KOPT-K1 (cell line): ENCODE measurements at regions not wholly inside any gene's neighbourhood (a gene's known extent, or its start where the extent isn't known, plus 50 kb on each side); places are given as distances from the start of the nearest gene placed in this dataset.

Experiments used
- H3K27ac ChIP-seq: fragments of 200-600 bp; sonication (generic); 2 replicates; pipeline ENCODE4 v1.5.1; 2016; ENCODE audit warnings: antibody characterized with exemption, mild to moderate bottlenecking, low read depth, low read length; ENCODE audit not compliant: poor library complexity, severe bottlenecking
- H3K36me3 ChIP-seq: fragments of 200-600 bp; sonication (generic); 2 replicates; pipeline ENCODE4 v1.5.1; 2017; ENCODE audit warnings: antibody characterized with exemption, mild to moderate bottlenecking, low read length, moderate library complexity; ENCODE audit not compliant: insufficient read depth
- H3K9me3 ChIP-seq: fragments of 200-600 bp; sonication (generic); 2 replicates; pipeline ENCODE4 v1.5.1; 2017; ENCODE audit warnings: antibody characterized with exemption, low read length, mild to moderate bottlenecking; ENCODE audit not compliant: insufficient read depth, poor library complexity, severe bottlenecking

DNA sequence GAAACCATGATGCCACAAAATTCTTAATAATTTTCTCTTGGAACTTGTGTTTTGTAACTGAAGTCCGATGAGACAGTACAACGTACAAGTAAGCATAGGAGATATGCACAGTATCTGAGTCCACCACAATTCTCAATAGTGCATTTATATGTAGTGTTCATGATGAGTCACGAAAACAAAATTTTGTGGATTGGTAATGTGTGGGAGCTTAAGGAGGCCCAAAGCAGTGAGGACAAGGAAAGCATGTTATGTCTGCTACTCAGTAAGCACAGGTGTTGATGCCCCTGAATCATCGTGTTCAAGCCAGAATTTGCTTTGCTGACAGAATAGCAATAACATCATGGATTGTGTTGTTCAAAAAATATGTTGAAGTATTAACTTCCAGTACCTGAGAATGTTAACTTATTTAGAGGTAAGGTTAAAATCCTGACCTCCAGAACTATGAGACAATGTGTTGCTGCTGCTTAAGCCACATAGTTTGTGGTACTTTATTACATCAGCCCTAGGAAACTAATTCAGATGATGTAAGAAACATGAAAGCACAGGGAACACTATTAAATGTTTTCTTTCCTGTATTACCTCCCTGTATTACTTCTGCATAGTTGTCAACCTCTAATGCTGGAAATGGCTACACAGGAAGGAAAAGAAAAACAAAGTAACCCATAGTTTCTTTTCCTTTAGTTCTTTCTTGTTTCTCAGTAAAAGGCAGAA is 201.3 kb downstream of the SLITRK6 start:
- Histone ChIP-seq H3K27ac (no peak overlapping the region), H3K9me3 (no peaks in the 10 kb centered on the region), H3K36me3 (no peaks in the 10 kb centered on the region)

DNA sequence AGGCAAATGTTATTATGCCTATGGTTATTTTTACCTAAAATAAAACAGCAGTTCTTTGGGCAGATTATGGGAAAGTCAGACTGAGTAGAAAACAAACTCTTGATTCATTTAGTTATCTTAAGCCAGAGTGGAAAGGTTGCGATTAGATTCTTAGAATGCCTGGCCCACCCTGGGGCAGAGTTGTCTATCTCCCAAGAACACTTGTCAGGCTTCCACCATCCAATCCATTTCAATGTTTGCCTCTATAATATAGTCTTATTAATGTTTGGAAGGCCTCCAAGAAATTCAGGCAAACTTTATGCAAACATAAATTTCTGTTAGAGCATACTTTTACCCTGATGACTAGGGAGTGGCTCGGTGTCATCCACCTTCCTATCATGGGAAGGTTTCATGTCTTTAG is 207.0 kb downstream of the SLITRK6 start:
- H3K36me3 ChIP-seq = no peaks in the 10 kb centered on the region
- H3K27ac ChIP-seq = no peak overlapping the region
- H3K9me3 ChIP-seq = no peaks in the 10 kb centered on the region

DNA sequence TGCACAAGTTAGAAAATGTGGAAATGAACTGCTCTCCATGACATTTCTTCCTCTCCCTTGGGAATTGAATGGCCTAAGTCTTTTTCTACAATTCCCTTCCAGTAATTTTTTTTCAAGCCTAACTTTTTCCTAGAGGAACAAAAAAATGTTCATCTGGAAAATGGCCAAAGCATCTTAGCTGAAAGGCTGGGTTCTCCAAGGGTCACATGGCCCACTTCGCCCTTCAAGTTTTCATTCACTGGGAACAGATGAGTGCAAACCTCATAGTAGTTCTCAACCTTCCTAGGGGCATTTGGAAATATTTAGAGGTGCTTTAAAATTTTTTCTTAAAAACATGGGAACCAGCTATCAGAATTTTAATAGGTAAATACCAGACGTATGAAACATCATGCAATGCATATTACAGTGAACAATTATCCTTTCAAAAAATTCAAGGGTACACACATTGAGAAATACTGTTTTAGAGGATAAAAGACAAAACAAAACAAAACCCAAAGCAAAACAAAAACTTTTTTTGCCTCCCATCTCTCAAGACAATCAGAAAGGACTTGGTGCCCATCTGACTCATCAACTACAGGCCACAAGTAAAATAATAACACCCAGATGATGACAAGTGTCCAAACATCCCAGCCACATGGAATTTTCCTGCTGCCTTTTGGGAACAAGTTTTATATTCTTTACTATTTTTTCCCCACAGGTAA is 208.8 kb downstream of the SLITRK6 start:
- H3K36me3 ChIP-seq = no peaks in the 10 kb centered on the region
- H3K27ac ChIP-seq = no peak overlapping the region

DNA sequence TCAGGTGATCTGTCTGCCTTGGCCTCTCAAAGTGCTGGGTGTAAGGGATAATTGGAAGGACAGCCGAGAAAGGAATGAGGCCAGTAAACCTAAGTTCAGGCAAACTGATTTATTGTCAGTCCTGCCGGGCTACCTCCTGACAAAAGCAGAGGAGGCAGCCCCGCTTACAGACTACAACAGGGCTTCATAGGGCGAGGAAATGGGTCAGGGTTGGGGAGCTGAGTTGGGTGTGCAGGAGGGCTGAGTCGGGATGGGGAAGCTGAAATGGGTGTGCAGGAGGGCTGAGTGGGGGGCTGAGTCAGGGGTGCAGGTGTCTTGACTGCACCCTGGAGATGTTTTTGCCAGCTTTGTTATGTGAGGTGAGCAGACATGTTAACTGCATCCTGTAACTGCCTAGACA is 210.2 kb downstream of the SLITRK6 start:
- H3K36me3 ChIP-seq = no peaks in the 10 kb centered on the region
- peaks cover 4% of the 10 kb centered on the region for H3K9me3 ChIP-seq
- H3K27ac ChIP-seq = no peak overlapping the region

More for the DNA sequence above, 208.8 kb downstream of the SLITRK6 start:
- peaks cover 4% of the 10 kb centered on the region for H3K9me3 ChIP-seq

DNA sequence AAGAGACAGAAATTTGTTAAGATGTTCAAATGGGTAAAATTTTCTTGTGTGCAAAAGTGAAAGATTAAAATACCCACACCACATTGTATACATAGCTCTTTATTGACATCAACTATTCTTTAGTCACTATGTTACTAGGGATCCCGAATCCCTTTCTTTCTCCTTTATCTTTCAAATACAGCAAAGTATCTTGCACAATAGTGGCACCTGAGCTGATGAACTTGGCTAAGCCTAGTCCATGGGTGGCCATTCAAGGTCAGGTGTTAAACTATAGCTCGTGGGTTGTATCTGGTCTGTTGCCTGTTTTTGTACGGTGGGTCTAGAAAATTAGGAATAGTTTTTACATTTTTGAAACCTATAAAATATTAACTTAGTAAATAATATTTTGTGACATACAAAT is 210.9 kb downstream of the SLITRK6 start:
- no peak overlapping the region for H3K27ac ChIP-seq

DNA sequence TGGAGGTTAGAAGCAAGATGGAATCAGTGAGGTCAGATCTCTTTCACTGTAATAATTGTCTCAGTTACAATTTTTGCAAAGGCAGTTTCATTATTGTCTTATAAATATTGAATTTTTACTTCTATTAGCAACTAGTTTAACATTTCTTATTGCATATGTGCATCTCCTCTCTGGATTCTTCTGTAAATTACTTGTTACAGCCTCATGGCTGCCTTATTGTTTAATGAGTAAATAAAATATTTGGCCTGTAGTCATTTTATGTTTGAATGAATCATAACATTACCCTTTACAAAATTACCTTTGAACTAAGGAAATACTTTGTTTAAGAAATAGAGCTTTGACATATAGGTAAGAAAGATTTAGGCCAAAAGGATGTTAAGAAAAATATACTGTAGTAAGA is 212.4 kb downstream of the SLITRK6 start:
- Histone ChIP-seq H3K36me3 (no peaks in the 10 kb centered on the region), H3K9me3 (peaks cover 4% of the 10 kb centered on the region), H3K27ac (no peak overlapping the region)

More for the DNA sequence above, 210.9 kb downstream of the SLITRK6 start:
- peaks cover 4% of the 10 kb centered on the region for H3K9me3 ChIP-seq
- H3K36me3 ChIP-seq = no peaks in the 10 kb centered on the region

DNA sequence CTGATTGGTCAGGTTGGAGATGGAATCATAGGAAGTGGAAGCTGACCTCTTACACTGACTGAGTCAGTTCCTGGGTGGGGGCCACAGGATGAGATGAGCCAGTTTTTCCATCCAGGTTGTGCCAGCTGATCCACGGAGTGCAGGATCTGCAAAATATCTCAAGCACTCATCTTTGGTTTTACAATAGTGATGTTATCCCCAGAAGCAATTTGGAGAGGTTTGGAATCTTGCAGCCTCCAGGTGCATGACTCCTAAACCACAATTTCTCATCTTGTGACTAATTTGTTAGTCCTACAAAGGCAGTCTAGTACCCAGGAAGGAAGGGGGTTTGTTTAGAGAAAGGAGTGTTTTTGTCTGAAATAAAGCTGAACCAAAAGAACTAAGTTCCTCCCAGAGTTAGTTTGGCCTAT is 212.8 kb downstream of the SLITRK6 start:
- H3K27ac ChIP-seq = no peak overlapping the region

DNA sequence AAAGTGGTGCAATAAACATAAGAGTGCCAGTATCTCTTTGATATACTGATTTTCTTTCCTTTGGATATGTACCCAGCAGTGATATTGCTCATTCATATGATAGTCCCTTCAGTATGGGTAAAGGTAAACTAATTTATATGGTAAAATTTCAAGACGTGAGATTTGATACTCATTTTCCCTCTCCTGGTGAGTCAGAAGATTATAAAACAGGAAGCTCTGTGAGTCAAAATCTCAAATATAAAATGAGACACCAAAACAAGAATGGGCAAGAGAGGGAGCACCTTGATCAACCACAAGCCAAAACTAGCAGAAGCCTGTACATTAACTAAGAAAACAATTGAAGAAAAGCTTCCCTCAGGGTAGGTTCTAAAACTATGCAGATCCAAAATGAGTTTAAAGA is 216.3 kb downstream of the SLITRK6 start:
- Histone ChIP-seq H3K36me3 (no peaks in the 10 kb centered on the region), H3K9me3 (peaks cover 4% of the 10 kb centered on the region), H3K27ac (no peak overlapping the region)

More for the DNA sequence above, 212.8 kb downstream of the SLITRK6 start:
- peaks cover 4% of the 10 kb centered on the region for H3K9me3 ChIP-seq
- H3K36me3 ChIP-seq = no peaks in the 10 kb centered on the region

DNA sequence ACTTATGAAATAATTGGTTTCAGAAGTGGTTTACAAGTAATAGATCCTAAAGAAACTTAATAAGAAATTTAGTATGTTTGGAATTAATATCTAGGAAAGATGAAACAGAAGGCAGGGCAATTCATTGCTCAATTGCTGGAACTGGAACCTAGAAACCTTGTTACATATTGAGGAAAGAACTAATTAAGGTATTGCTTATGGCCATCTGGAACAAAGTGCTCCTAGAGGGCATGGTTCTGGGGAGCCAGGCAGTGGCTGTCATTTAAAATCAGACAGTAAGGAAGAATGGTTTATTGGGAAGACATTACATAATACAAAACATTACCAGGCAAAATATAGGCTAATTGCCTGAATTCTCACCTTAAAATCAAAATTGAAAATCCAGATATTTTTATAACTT is 224.1 kb downstream of the SLITRK6 start:
- no peaks in the 10 kb centered on the region for H3K9me3 ChIP-seq
- no peak overlapping the region for H3K27ac ChIP-seq
- H3K36me3 ChIP-seq = no peaks in the 10 kb centered on the region

DNA sequence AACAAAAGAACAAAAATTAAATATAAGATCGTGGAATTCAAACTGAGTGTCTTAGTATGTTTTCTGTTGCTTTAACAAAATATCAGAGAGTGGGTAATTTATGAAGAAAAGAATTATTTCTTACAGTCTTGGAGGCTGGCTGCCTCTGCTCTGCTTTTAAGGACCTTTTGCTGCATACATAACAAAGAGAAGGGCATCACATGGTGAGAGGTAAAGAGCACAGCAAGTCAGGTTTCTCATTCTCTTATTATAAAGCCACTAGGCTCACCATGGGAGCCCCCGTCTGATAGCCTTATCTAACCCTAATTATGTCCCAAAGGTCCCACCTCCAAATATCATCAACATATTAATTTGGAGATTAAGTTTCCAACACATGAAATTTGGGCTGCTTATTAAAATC is 231.3 kb downstream of the SLITRK6 start:
- Histone ChIP-seq H3K27ac (no peak overlapping the region), H3K9me3 (no peaks in the 10 kb centered on the region), H3K36me3 (no peaks in the 10 kb centered on the region)

DNA sequence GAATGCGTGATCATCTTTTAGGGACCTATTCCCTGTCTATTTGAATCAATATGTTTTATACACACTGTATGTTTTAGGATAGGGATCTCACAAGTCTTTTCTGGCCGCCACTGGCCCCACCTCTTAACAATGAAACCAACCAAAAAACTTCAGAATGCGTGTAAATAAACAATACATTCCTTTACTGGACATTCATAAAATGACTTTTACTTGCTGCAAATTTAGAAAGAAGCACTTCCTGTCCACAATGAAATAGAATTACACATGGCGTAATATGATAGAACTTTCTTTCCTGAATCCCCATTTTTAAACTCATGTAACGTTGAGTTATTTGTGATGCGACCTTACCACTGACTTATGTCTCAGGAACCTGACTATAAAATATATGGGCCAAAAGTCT is 233.6 kb downstream of the SLITRK6 start:
- Histone ChIP-seq H3K36me3 (no peaks in the 10 kb centered on the region), H3K9me3 (no peaks in the 10 kb centered on the region), H3K27ac (no peak overlapping the region)

DNA sequence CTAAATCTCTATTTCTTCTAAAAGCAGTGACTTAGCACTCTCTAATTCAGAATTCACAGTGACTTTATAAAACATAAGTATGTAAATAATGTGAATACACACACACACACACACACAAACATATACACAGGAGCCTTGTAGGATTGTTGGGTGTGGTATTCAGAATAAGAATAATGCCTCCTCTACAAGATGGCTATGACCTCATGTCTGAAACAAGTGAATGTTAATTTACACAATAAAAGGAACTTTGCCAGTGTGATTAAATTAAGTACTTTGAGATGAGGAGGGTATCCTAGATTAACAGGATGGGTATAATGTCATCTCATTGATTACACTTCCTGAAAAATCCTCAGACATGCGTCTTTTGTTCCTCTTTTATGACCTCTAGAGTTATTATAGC is 234.6 kb downstream of the SLITRK6 start:
- no peak overlapping the region for H3K27ac ChIP-seq
- H3K9me3 ChIP-seq = no peaks in the 10 kb centered on the region

DNA sequence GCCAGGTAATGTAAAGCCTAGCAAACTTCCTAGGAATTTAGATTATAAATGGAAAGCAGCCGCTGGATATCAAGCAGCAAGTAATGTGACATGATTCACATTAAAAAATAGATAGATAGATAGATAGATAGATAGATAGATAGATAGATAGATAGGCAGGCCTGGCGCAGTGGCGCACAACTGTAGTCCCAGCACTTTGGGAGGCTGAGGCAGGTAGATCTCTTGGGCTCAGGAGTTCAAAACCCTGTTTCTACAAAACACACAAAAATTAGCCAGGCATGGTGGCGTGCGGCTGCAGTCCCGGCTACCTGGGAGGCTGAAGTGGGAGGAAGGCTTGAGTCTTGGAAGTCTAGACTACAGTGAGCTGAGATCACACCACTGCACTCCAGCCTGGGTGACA is 236.9 kb downstream of the SLITRK6 start:
- Histone ChIP-seq H3K9me3 (no peaks in the 10 kb centered on the region), H3K27ac (no peak overlapping the region), H3K36me3 (no peaks in the 10 kb centered on the region)

More for the DNA sequence above, 234.6 kb downstream of the SLITRK6 start:
- H3K36me3 ChIP-seq = no peaks in the 10 kb centered on the region

DNA sequence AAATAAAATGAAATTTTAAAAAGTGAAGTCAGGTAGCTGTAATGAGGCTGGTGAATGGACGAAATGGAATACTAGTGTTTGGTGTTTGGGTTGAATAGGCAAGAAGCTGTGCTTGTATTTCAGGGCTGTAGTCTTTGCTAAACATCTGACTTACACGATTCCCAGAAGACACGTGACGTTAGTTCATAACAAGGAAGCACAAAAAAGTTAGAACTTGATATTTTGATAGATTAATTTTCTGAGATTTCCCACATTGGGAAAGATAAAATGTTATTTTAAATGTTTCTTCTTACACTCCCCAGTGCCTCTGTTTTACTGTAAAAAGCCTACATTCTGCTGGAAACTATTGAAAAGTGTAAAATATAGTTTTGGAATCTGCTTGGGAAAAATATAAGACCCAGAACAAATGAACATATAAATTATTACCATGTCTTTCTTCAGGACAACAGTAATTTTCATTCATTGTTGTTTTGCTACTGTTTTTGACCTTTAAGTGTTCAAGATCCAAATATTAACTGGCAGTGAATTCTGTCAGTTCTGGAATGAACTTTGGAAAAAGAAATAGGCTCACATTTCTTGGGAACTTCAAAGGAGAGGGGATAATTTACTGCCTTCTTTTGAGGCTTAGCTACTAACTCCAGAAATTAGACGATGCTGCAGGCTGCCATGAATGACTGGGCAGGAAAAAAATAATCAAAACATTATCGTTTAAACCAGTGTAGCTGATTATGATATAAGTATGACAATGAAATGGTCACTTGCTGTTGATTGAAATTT is 241.3 kb downstream of the SLITRK6 start:
- Histone ChIP-seq H3K9me3 (no peaks in the 10 kb centered on the region), H3K27ac (no peak overlapping the region), H3K36me3 (no peaks in the 10 kb centered on the region)

DNA sequence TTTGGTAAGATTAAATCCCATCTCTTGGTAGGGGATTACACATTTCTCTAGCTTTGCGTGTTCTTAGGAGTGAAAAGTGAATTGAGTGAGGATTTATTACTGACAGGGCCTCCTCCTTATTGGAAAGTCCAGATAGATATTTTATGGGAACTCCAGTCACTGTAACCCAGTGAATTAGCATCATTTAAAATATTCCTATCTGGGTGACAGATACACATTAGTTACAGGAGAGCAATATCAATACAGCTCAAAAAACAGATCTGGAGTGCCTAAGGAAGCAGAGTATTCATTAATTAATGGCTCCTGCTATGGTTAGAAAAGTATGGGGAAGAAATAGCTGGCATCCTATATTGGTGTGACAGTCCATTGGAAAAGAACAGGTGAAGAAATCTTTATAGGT is 248.2 kb downstream of the SLITRK6 start:
- H3K9me3 ChIP-seq = peaks cover 23% of the 10 kb centered on the region
- no peak overlapping the region for H3K27ac ChIP-seq
- no peaks in the 10 kb centered on the region for H3K36me3 ChIP-seq
